HCT116 (cell line): ENCODE measurements at regions not wholly inside any gene's neighbourhood (a gene's known extent, or its start where the extent isn't known, plus 50 kb on each side); places are given as distances from the start of the nearest gene placed in this dataset.

Experiments
- ATAC-seq: fragments of 200-7000 bp; cut with Tn5 transposase; 2 replicates; pipeline ENCODE4 v1.9.1; 2020; ENCODE audit warnings: mild to moderate bottlenecking, moderate library complexity
- BruUV-seq: library from RNA; stranded (reverse); fragments of 400-500 nt; replicated peaks from 2 replicates; lab custom pipeline; 2021; lab: Mats Ljungman, UMichigan
- CTCF ChIA-PET: fragments of 300-600 bp; sonication (Branson Sonifier 250); formaldehyde crosslinking; loops from one replicate; lab custom pipeline; 2021; ENCODE audit warnings: antibody characterized with exemption; lab: Charles Lee
- POLR2A ChIA-PET: fragments of 300-600, 350-600 bp; sonication (Branson Sonifier 250); formaldehyde crosslinking; loops from one replicate; lab custom pipeline; 2021; ENCODE audit warnings: antibody characterized with exemption; lab: Charles Lee
- RAD21 ChIA-PET, 2 experiments: fragments of 300-600 bp; sonication (Branson Sonifier 250); formaldehyde crosslinking; loops; one replicate each; lab custom pipeline; 2023; ENCODE audit warnings: low total read pairs in 2 of 2; ENCODE audit not compliant: uncharacterized antibody in 2 of 2, unreplicated experiment in 2 of 2, low non-redundant PET in 1 of 2; lab: Charles Lee
- DNase-seq: peaks from one replicate; pipeline ENCODE4 v3.0.0-alpha.2; 2010; ENCODE audit warnings: low read depth, low spot score
- H2AFZ ChIP-seq: fragments of 200-600 bp; shearing (Covaris generic), sonication (generic); 2 replicates; pipeline ENCODE4 v1.6.1; 2017; ENCODE audit warnings: low read depth, mixed run types, mixed read lengths, antibody characterized with exemption, low read length; ENCODE audit not compliant: poor library complexity, severe bottlenecking
- H3K27ac ChIP-seq: 2 replicates; pipeline ENCODE4 v1.5.1; 2012; ENCODE audit warnings: low read depth, low read length
- H3K27me3 ChIP-seq: fragments of 200-600 bp; sonication (generic); 2 replicates; pipeline ENCODE4 v1.6.1; 2016; ENCODE audit warnings: mixed run types, low read length, mixed read lengths; ENCODE audit not compliant: insufficient read depth
- H3K36me3 ChIP-seq, 2 experiments: fragments of 200-500 bp in 1 of 2; fragments of 200-600 bp in 1 of 2; sonication (Bioruptor generic) in 1 of 2; sonication (generic) in 1 of 2; 2 replicates each; pipeline versions ENCODE4 v1.5.1 to v1.6.1; 2014 to 2016; ENCODE audit warnings: low read length in 2 of 2, inconsistent platforms in 1 of 2, mixed read lengths in 1 of 2, mixed run types in 1 of 2; ENCODE audit not compliant: insufficient read depth in 2 of 2, control insufficient read depth in 1 of 2
- H3K4me1 ChIP-seq, 2 experiments: fragments of 200-600 bp in 1 of 2; sonication (generic) in 1 of 2; 2 replicates each; pipeline versions ENCODE4 v1.5.1 to v1.6.1; 2012 to 2017; ENCODE audit warnings: low read length in 2 of 2, inconsistent platforms in 1 of 2, mild to moderate bottlenecking in 1 of 2, mixed read lengths in 1 of 2, mixed run types in 1 of 2, moderate library complexity in 1 of 2; ENCODE audit not compliant: insufficient read depth in 2 of 2, control insufficient read depth in 1 of 2
- H3K4me2 ChIP-seq: fragments of 200-600 bp; sonication (generic); 2 replicates; pipeline ENCODE4 v1.6.1; 2017; ENCODE audit warnings: mixed run types, low read length, mixed read lengths
- H3K4me3 ChIP-seq, 2 experiments: fragments of 200-600 bp in 1 of 2; sonication (generic) in 1 of 2; replicated peaks in 1 of 2; 2 replicates each; pipeline ENCODE4 v1.5.1; 2011 to 2016; ENCODE audit warnings: low read length in 2 of 2, control low read depth in 1 of 2, low read depth in 1 of 2, mild to moderate bottlenecking in 1 of 2, mixed read lengths in 1 of 2, mixed run types in 1 of 2
- H3K79me2 ChIP-seq: fragments of 200-600 bp; sonication (generic); 2 replicates; pipeline ENCODE4 v1.6.1; 2017; ENCODE audit warnings: mild to moderate bottlenecking, mixed run types, low read length, moderate library complexity, mixed read lengths; ENCODE audit not compliant: insufficient read depth
- H3K9ac ChIP-seq: fragments of 200-600 bp; sonication (generic); 2 replicates; pipeline ENCODE4 v1.6.1; 2016; ENCODE audit warnings: low read length, mixed read lengths
- H3K9me2 ChIP-seq: fragments of 200-600 bp; sonication (generic), shearing (Covaris generic); 2 replicates; pipeline ENCODE4 v1.6.1; 2017; ENCODE audit warnings: mixed run types, mild to moderate bottlenecking, moderate library complexity; ENCODE audit not compliant: insufficient read depth
- H3K9me3 ChIP-seq, 2 experiments: fragments of 200-500 bp in 1 of 2; fragments of 200-600 bp in 1 of 2; sonication (Bioruptor generic) in 1 of 2; sonication (generic) in 1 of 2; 2 replicates each; pipeline ENCODE4 v1.6.1; 2014 to 2017; ENCODE audit warnings: low read length in 2 of 2, mixed read lengths in 2 of 2, inconsistent platforms in 1 of 2, low read depth in 1 of 2, mild to moderate bottlenecking in 1 of 2, mixed run types in 1 of 2, moderate library complexity in 1 of 2; ENCODE audit not compliant: control insufficient read depth in 1 of 2, insufficient read depth in 1 of 2
- H4K20me1 ChIP-seq: fragments of 200-600 bp; sonication (generic), shearing (Covaris generic); 2 replicates; pipeline ENCODE4 v1.6.1; 2017; ENCODE audit warnings: mixed run types, mild to moderate bottlenecking, moderate library complexity; ENCODE audit not compliant: insufficient read depth
- CBX3 ChIP-seq: IDR thresholded peaks from 2 replicates; pipeline ENCODE4 v1.6.1; 2012; ENCODE audit warnings: low read depth
- CEBPB ChIP-seq: IDR thresholded peaks from 2 replicates; pipeline ENCODE4 v1.6.1; 2012; ENCODE audit warnings: low read depth
- CTCF ChIP-seq, 3 experiments: fragments of 200-600 bp in 1 of 3; sonication (generic) in 1 of 3; IDR thresholded peaks in 2 of 3; conservative IDR thresholded peaks in 1 of 3; 2 replicates each; pipeline ENCODE4 v1.5.1; 2012 to 2017; ENCODE audit warnings: low read depth in 2 of 3, low read length in 2 of 3, antibody characterized with exemption in 1 of 3, borderline replicate concordance in 1 of 3, control low read depth in 1 of 3, mild to moderate bottlenecking in 1 of 3, mixed read lengths in 1 of 3, mixed run types in 1 of 3, moderate library complexity in 1 of 3; ENCODE audit not compliant: insufficient read depth in 1 of 3
- EZH2 ChIP-seq: fragments of 200-600 bp; sonication (generic); IDR thresholded peaks from 2 replicates; pipeline ENCODE4 v1.6.1; 2017; ENCODE audit warnings: antibody characterized with exemption, mixed run types
- FOSL1 ChIP-seq: IDR thresholded peaks from 2 replicates; pipeline ENCODE4 v1.6.1; 2012; ENCODE audit warnings: low read depth
- JUND ChIP-seq: IDR thresholded peaks from 2 replicates; pipeline ENCODE4 v1.6.1; 2012
- MAX ChIP-seq: IDR thresholded peaks from 2 replicates; pipeline ENCODE4 v1.6.1; 2012
- SIN3A ChIP-seq: IDR thresholded peaks from 2 replicates; pipeline ENCODE4 v1.6.1; 2012; ENCODE audit warnings: low read depth
- SP1 ChIP-seq: IDR thresholded peaks from 2 replicates; pipeline ENCODE4 v1.6.1; 2012; ENCODE audit warnings: low read depth
- TCF7L2 ChIP-seq: IDR thresholded peaks from 2 replicates; pipeline ENCODE4 v1.7.0; 2011; ENCODE audit warnings: borderline replicate concordance, inconsistent platforms; ENCODE audit not compliant: insufficient read depth, insufficient read length; ENCODE audit errors: extremely low read depth
- ZNF274 ChIP-seq: fragments of 200-500 bp; sonication (Bioruptor generic); IDR thresholded peaks from 2 replicates; pipeline ENCODE4 v1.6.1; 2014; ENCODE audit warnings: mild to moderate bottlenecking, low read depth, low read length, inconsistent platforms
- intact Hi-C: fragments of 100-400 bp; cut with micrococcal nuclease; formaldehyde crosslinking; loops from 2 replicates; pipeline ENCODE4 v1.10.0; 2022

- Histone ChIP-seq H3K9ac (no peak overlapping the region), H3K27me3 (no peaks in the 10 kb centered on the region), H3K4me2 (no peak overlapping the region), H2AFZ (no peak overlapping the region), H3K9me3 (no peaks in the 10 kb centered on the region), H4K20me1 (no peaks in the 10 kb centered on the region), H3K4me3 (no peak overlapping the region), H3K27ac (no peak overlapping the region), H3K79me2 (no peaks in the 10 kb centered on the region), H3K4me1 (no peaks in the 10 kb centered on the region), H3K36me3 (no peaks in the 10 kb centered on the region), H3K9me2 (no peaks in the 10 kb centered on the region)
- intact Hi-C loops: no loop called here
- no peak for TF ChIP-seq SIN3A
- no peak for TF ChIP-seq CEBPB
- no peak for TF ChIP-seq CBX3
- TF ChIP-seq CTCF (IDR thresholded peaks at IDR 0.05 in 2 of 3, conservative IDR thresholded peaks at IDR 0.05 in 1 of 3; ENCODE audit: borderline replicate concordance in 1 of 3, insufficient read depth in 1 of 3, low read depth in 2 of 3, low read length in 2 of 3): no peak
- no peak for TF ChIP-seq SP1
- no peak for TF ChIP-seq FOSL1
- no peak for TF ChIP-seq JUND
- no peak for TF ChIP-seq TCF7L2
- no peak for TF ChIP-seq ZNF274
- TF ChIP-seq EZH2: no peak
- TF ChIP-seq MAX: no peak
- no TSS peak for BruUV-seq
- DNase-seq: no peak
- ATAC-seq: no peak
- ChIA-PET RAD21 (no interaction called here), CTCF (no interaction called here), POLR2A (no interaction called here)
Observed at GRCh38 chr1:229922249-229922648, 144.8 kb upstream of the GALNT2 start.
